ENCODE measurements at regions not wholly inside any gene's neighbourhood (a gene's known extent, or its start where the extent isn't known, plus 50 kb on each side); places are given as distances from the start of the nearest gene placed in this dataset.

GRCh38 chr11:130620548-130620947 is 172.1 kb downstream of the ADAMTS15 start:
- Mint-ChIP-seq H3K4me3 (no peak overlapping the region), H3K27me3 (ENCODE audit: low read depth) (no peaks in the 10 kb centered on the region), H3K4me1 (no peaks in the 10 kb centered on the region), H3K9me3 (peaks cover 0 to 1% of the 10 kb centered on the region in 2 experiments; a peak in 3 of 5 replicates), H3K27ac (no peak overlapping the region), H3K36me3 (ENCODE audit: insufficient read depth in 1 of 3, low read depth in 3 of 3) (no peaks in the 10 kb centered on the region)
- H3K14ac ChIP-seq (ENCODE audit: insufficient read depth, low read length), result no peak overlapping the region
- H3K4me2 ChIP-seq (ENCODE audit: insufficient read depth, insufficient read length, low read length), result no peak overlapping the region
- H4K5ac ChIP-seq (ENCODE audit: insufficient read length, low read depth, low read length), result no peak overlapping the region
- no peaks in the 10 kb centered on the region for H3K9me3 ChIP-seq (ENCODE audit: control insufficient read depth, low read depth, low read length)
- no peak overlapping the region for H2BK15ac ChIP-seq (ENCODE audit: low read depth, low read length)
- H3K18ac ChIP-seq (ENCODE audit: insufficient read length, low read depth, low read length), result no peak overlapping the region
- no peak overlapping the region for H2AFZ ChIP-seq (ENCODE audit: low read length)
- H3K23ac ChIP-seq (ENCODE audit: insufficient read length, low read depth, low read length), result no peak overlapping the region
- no peaks in the 10 kb centered on the region for H3K79me2 ChIP-seq (ENCODE audit: insufficient read depth, low read length)
- H3K23me2 ChIP-seq (ENCODE audit: insufficient read length, low read depth, low read length, poor library complexity, severe bottlenecking), result no peaks in the 10 kb centered on the region
- H4K91ac ChIP-seq (ENCODE audit: insufficient read length, low read depth, low read length), result no peak overlapping the region
- no peak overlapping the region for H3T11ph ChIP-seq (ENCODE audit: low read length)
- H2BK120ac ChIP-seq (ENCODE audit: low read depth, low read length, poor library complexity, severe bottlenecking), result no peak overlapping the region
- no peak overlapping the region for H3K56ac ChIP-seq (ENCODE audit: insufficient read length, low read depth, low read length)
- H2AK5ac ChIP-seq (ENCODE audit: insufficient read length, low read length), result no peak overlapping the region
- TF ChIP-seq CTCF (conservative IDR thresholded peaks at IDR 0.05), result no peak
- no peak overlapping the region for H3K27ac ChIP-seq (ENCODE audit: insufficient read length, low read depth, low read length)
- no peak overlapping the region for H4K8ac ChIP-seq (replicated peaks; ENCODE audit: insufficient read length, low read depth, low read length)
- H3K9ac ChIP-seq (ENCODE audit: extremely low read depth, insufficient read length, low read length), result no peak overlapping the region
- H2BK5ac ChIP-seq (ENCODE audit: insufficient read length, low read length), result no peak overlapping the region
- no peaks in the 10 kb centered on the region for H3K4me1 ChIP-seq (ENCODE audit: insufficient read depth, low read length)
- H3K4ac ChIP-seq (ENCODE audit: low read depth, low read length), result no peak overlapping the region
- WGBS (ENCODE audit: extremely low coverage, insufficient read length, low lambda C conversion rate), result 100% methylated on average over 1 of the region's 4 CpGs
- no peak overlapping the region for H2BK20ac ChIP-seq (ENCODE audit: low read depth, low read length, poor library complexity, severe bottlenecking)
- no peaks in the 10 kb centered on the region for H3K27me3 ChIP-seq (ENCODE audit: insufficient read depth, low read length)
- no peak for DNase-seq
- no peaks in the 10 kb centered on the region for H3K79me1 ChIP-seq (ENCODE audit: insufficient read depth, low read depth, low read length, poor library complexity, severe bottlenecking)
- no peak overlapping the region for H2BK12ac ChIP-seq (ENCODE audit: insufficient read length, low read depth, low read length)
- no peaks in the 10 kb centered on the region for H4K20me1 ChIP-seq (ENCODE audit: control insufficient read depth, insufficient read depth, insufficient read length)

Measured in H9 (cell line).